B cell (primary cell): ENCODE measurements at regions not wholly inside any gene's neighbourhood (a gene's known extent, or its start where the extent isn't known, plus 50 kb on each side); places are given as distances from the start of the nearest gene placed in this dataset.

Experiments used
- CTCF ChIP-seq: fragments of 200-600 bp; IDR thresholded peaks from one replicate; pipeline ENCODE4 v1.8.0; 2022; ENCODE audit warnings: antibody characterized with exemption, mild to moderate bottlenecking
- EZH2 ChIP-seq: IDR thresholded peaks from 2 replicates; pipeline ENCODE4 v1.6.1; 2012; ENCODE audit warnings: borderline replicate concordance, low read depth, mild to moderate bottlenecking, moderate library complexity, low read length; ENCODE audit not compliant: insufficient read depth, poor library complexity, severe bottlenecking

GRCh38 chr6:80618953-80619352 lies 512.5 kb downstream of the BCKDHB start:
- no peak for TF ChIP-seq CTCF
- TF ChIP-seq EZH2 = no peak
